Central memory CD8-positive, alpha-beta T cell (primary cell): ENCODE measurements at regions not wholly inside any gene's neighbourhood (a gene's known extent, or its start where the extent isn't known, plus 50 kb on each side); places are given as distances from the start of the nearest gene placed in this dataset.
"Not testable (repeated sequence)": the region's sequence is repeated elsewhere in the genome, so short reads cannot be mapped to it uniquely, and the experiment has no call there.

Source experiments
- ATAC-seq: fragments of 150-1000 bp; cut with Tn5 transposase; replicated peaks from 2 replicates; pipeline ENCODE4 v1.10.0; 2022; ENCODE audit warnings: mild to moderate bottlenecking, moderate FRiP score, moderate number of reproducible peaks; ENCODE audit not compliant: poor library complexity, severe bottlenecking; ENCODE audit errors: extremely low read depth
- DNase-seq, 2 donors: peaks; one replicate each; pipeline ENCODE4 v3.0.0; 2021; ENCODE audit warnings: low spot score in 2 of 2
- H3K27ac Mint-ChIP-seq: one replicate; pipeline ENCODE4 v1.8.0; 2022; ENCODE audit warnings: low read depth, mild to moderate bottlenecking, moderate library complexity, mixed read lengths
- H3K27me3 Mint-ChIP-seq: one replicate; pipeline ENCODE4 v1.8.0; 2022; ENCODE audit warnings: mixed read lengths
- H3K36me3 Mint-ChIP-seq: one replicate; pipeline ENCODE4 v1.8.0; 2022; ENCODE audit warnings: mild to moderate bottlenecking, moderate library complexity, mixed read lengths; ENCODE audit not compliant: insufficient read depth
- H3K4me1 Mint-ChIP-seq: one replicate; pipeline ENCODE4 v1.8.0; 2022; ENCODE audit warnings: mixed read lengths
- H3K4me3 Mint-ChIP-seq: one replicate; pipeline ENCODE4 v1.8.0; 2022; ENCODE audit warnings: mild to moderate bottlenecking, moderate library complexity, mixed read lengths
- H3K9me3 Mint-ChIP-seq: one replicate; pipeline ENCODE4 v1.8.0; 2022; ENCODE audit warnings: mixed read lengths

DNA sequence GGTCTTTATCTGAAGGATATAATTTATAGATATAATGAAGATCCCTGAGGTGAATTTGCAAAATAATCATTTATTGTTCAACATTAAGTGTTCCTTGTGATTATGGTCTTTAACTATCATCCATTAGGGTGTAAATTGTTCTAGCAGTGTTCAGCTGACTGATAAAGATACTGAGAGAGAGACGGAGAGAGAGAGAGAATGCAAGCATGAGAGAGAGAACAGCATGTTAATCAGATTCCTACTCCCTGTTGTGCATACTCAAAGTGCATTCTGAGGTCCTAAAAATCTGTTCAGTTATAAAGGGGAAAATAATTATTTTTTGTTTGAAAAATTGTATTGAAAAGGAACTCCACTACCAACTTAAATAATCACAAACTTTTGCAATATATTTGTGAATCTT is 271.0 kb upstream of the CBLB start:
- peak overlapping the region; percentile 33 for H3K27ac Mint-ChIP-seq
- H3K36me3 Mint-ChIP-seq, result no peaks in the 10 kb centered on the region
- DNase-seq (no peak), ATAC-seq (no peak)
- H3K27me3 Mint-ChIP-seq, result no peaks in the 10 kb centered on the region
- H3K4me1 Mint-ChIP-seq, result peaks cover 7% of the 10 kb centered on the region
- H3K4me3 Mint-ChIP-seq, result no peak overlapping the region
- no peaks in the 10 kb centered on the region for H3K9me3 Mint-ChIP-seq

DNA sequence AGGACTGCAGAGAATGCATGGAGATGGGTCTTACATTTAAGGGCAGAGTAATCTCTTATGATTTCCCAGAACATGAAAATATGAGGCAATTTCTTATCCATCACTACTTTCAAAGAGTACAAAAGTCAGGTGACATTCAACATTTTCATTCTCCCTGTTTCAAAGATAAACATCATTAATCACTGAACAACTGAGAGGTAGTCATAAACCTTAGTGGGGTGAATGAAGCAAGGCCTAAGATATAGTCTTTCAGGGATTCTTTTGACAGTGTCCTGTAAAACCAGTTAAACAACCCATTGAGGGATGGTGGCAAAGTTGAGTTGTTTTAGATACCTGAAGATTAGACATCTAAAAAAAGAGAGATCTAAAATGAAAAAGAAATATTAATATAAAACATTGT is 271.6 kb upstream of the CBLB start:
- Mint-ChIP-seq H3K4me3 (no peak overlapping the region), H3K4me1 (peaks cover 7% of the 10 kb centered on the region), H3K36me3 (no peaks in the 10 kb centered on the region), H3K9me3 (no peaks in the 10 kb centered on the region), H3K27ac (no peak overlapping the region), H3K27me3 (no peaks in the 10 kb centered on the region)
- DNase-seq, result no peak
- ATAC-seq, result no peak

DNA sequence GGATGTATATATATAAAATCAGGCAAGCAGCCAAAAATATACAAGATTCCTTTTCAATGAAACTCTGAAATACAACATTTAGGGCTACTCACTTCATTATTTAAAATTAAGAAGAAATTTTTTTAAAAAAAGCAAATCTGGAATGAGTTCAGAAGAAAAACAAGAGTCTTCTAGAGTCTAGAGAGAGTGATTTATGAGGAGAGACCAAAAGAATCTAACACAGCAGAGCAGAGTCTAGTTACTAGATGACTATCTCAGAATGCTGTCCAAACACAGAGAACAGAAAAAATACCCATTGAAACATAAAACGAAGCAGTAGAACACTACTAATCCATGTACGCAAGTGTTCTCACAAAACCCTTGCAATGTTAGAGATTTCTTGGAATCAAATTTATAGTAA is 275.2 kb upstream of the CBLB start:
- no peaks in the 10 kb centered on the region for H3K36me3 Mint-ChIP-seq
- H3K4me1 Mint-ChIP-seq, result peaks cover 7% of the 10 kb centered on the region
- ATAC-seq (no peak), DNase-seq (no peak)
- H3K27me3 Mint-ChIP-seq, result no peaks in the 10 kb centered on the region
- no peak overlapping the region for H3K4me3 Mint-ChIP-seq
- no peak overlapping the region for H3K27ac Mint-ChIP-seq
- peaks cover 7% of the 10 kb centered on the region for H3K9me3 Mint-ChIP-seq

DNA sequence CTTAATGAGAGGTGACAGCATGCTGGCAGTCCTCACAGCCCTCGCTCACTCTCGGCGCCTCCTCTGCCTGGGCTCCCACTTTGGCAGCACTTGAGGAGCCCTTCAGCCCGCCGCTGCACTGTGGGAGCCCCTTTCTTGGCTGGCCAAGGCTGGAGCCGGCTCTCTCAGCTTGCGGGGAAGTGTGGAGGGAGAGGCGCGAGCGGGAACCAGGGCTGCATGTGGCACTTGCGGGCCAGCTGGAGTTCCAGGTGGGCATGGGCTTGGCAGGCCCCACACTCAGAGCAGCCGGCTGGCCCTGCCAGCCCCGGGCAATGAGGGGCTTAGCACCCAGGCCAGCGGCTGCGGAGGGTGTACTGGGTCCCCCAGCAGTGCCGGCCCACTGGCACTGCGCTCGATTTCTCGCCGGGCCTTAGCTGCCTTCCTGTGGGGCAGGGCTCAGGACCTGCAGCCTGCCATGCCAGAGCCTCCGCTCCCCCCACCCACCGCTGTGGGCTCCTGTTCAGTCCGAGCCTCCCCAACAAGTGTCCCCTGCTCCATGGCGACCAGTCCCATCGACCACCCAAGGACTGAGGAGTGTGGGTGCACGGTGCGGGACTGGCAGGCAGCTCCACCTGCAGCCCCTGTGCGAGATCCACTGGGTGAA is 279.7 kb upstream of the CBLB start:
- DNase-seq, H3K36me3 Mint-ChIP-seq, H3K27ac Mint-ChIP-seq, H3K9me3 Mint-ChIP-seq, H3K4me1 Mint-ChIP-seq, ATAC-seq, H3K4me3 Mint-ChIP-seq, H3K27me3 Mint-ChIP-seq: not testable (repeated sequence)

DNA sequence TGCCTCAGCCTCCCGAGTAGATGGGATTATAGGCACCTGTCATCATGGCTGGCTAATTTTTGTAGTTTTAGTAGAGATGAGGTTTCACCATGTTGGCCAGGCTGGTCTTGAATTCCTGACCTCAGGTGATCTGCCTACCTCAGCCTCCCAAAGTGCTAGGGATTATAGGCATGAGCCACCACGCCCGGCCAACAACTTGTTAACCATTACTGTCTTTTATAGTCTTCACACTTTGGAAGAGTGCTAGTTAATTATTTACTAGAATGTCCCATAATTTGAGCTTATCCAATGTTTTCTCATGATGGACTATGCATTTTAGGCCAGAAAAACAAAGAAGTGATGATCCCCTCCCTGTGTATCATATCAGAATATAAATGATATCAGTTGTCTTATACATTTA is 288.6 kb upstream of the CBLB start:
- DNase-seq (no peak), ATAC-seq (no peak)
- Mint-ChIP-seq H3K9me3 (no peaks in the 10 kb centered on the region), H3K4me1 (no peaks in the 10 kb centered on the region), H3K36me3 (no peaks in the 10 kb centered on the region), H3K27me3 (no peaks in the 10 kb centered on the region), H3K27ac (no peak overlapping the region), H3K4me3 (no peak overlapping the region)

DNA sequence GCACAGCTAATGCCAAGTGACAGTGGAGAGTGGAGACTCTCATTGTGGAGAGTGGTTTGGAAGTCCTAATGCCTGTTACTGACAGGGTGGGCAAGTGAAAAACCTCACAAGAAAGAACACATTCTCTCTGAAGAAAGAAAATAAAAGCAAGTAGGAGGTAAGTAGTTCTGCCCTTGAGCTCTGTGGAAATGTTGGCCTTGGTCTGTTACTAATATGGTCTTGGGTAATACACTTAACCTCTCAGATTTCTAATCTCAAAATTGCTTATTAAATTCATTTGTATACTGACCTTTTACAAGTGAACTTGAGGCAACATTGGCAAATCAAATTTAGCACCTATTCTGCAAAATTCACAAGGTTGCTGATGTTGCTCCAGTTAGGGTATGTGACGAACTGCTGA is 291.6 kb upstream of the CBLB start:
- no peaks in the 10 kb centered on the region for H3K36me3 Mint-ChIP-seq
- H3K4me1 Mint-ChIP-seq, result no peaks in the 10 kb centered on the region
- ATAC-seq (no peak), DNase-seq (no peak)
- H3K27ac Mint-ChIP-seq, result no peak overlapping the region
- no peak overlapping the region for H3K4me3 Mint-ChIP-seq
- H3K27me3 Mint-ChIP-seq, result no peaks in the 10 kb centered on the region
- H3K9me3 Mint-ChIP-seq, result peaks cover 6% of the 10 kb centered on the region

DNA sequence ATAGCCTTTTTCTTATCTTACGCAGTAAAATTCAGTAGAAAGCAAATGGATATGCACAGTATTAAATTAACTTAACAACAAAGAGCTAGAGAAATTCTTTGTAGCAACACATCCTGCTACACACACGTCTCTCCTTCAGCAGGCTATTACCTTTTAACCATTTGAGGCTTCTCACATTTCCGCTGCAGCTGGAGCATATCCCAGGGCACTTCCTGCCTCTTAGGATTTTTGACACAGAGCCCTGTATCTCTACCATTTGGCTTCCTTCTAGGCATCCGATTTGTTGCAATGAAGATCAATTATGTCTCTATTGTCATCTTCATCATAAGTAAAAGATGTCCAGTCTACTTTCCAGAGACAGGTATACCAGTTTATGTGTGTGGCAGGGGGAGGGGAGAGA is 292.4 kb upstream of the CBLB start:
- Mint-ChIP-seq H3K4me3 (no peak overlapping the region), H3K27me3 (no peaks in the 10 kb centered on the region), H3K4me1 (no peaks in the 10 kb centered on the region), H3K9me3 (peaks cover 6% of the 10 kb centered on the region), H3K27ac (no peak overlapping the region), H3K36me3 (no peaks in the 10 kb centered on the region)
- ATAC-seq (no peak), DNase-seq (no peak)

DNA sequence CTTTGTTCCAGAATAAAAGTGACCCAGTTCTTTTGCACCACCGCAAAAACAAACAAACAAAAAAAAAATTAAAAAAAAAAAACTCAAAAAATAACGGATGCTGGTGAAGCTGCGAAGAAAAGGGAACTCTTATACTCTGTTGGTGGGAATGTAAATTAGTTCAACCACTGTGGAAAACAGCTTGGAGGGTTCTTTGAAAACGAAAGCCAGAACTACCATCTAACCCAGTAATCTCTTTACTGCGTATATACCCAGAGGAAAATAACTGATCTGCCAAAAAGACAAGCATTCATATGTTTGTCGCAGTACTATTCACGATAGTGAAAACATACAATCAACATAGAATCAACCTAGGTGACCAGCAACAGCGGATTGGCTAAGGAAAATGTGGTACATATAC is 298.9 kb upstream of the CBLB start:
- Mint-ChIP-seq H3K36me3 (peaks cover 5% of the 10 kb centered on the region), H3K27me3 (no peaks in the 10 kb centered on the region), H3K27ac (no peak overlapping the region), H3K9me3 (peaks cover 6% of the 10 kb centered on the region), H3K4me1 (peaks cover 21% of the 10 kb centered on the region), H3K4me3 (no peak overlapping the region)
- ATAC-seq (no peak), DNase-seq (no peak)

DNA sequence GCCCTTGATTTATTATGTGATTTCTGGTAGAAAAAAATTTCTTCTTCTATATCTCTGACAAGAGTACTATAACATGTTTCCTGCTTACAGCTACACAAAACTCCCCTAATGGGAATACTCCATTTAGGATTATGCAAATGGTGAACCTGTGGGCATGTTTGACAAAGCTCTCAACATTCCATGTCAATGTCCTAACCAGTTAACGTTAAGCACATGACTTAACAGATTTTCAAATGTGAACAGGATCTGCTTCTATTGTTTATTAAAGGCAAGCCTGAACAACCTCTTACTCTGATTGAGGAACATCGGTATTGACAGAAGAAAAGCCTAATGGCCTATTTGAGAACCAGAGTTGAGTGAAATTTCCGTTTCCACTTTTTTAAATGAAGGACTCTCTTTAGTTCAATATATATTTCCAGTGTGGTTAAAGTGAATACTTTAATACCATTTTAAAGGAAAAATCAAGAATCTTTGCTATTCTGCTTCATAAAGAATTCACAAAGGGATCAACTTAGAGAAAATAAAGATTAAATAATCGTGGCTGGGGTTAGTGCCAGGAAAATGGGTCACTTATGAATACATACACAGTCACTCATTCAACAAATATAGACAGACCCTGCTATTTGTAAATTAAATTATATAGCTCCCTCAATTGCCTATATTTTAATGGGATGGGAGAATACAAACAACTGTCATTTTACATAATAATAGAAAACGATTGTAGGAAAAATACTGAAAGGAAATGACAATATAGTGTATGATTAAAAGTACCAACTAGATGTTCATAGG is 300.3 kb upstream of the CBLB start:
- H3K36me3 Mint-ChIP-seq, result peaks cover 5% of the 10 kb centered on the region
- H3K9me3 Mint-ChIP-seq, result no peaks in the 10 kb centered on the region
- H3K4me3 Mint-ChIP-seq, result no peak overlapping the region
- H3K27ac Mint-ChIP-seq, result no peak overlapping the region
- peaks cover 28% of the 10 kb centered on the region for H3K4me1 Mint-ChIP-seq
- no peak for DNase-seq
- no peak for ATAC-seq
- H3K27me3 Mint-ChIP-seq, result no peaks in the 10 kb centered on the region

DNA sequence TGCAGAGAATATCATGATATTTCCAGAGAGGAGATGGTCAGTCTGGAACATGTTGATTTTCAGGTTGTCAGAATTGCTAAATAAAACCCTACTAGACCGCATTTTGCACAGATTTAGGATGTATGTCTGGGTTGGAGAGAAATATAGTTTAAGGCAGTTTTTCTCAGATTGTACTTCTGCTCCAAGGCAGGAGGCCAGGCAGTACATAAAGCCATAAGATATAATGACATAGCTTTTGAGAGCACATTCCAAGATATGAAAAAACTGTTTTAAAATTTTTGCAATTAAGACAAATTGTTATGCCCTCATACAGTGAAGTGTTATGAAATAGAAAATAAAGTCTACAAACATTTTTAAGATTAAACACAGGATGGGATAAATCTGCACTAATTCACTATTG is 301.8 kb upstream of the CBLB start:
- no peaks in the 10 kb centered on the region for H3K9me3 Mint-ChIP-seq
- DNase-seq (no peak), ATAC-seq (no peak)
- H3K4me1 Mint-ChIP-seq, result peaks cover 35% of the 10 kb centered on the region
- H3K27me3 Mint-ChIP-seq, result no peaks in the 10 kb centered on the region
- no peak overlapping the region for H3K27ac Mint-ChIP-seq
- no peak overlapping the region for H3K4me3 Mint-ChIP-seq
- peaks cover 5% of the 10 kb centered on the region for H3K36me3 Mint-ChIP-seq

DNA sequence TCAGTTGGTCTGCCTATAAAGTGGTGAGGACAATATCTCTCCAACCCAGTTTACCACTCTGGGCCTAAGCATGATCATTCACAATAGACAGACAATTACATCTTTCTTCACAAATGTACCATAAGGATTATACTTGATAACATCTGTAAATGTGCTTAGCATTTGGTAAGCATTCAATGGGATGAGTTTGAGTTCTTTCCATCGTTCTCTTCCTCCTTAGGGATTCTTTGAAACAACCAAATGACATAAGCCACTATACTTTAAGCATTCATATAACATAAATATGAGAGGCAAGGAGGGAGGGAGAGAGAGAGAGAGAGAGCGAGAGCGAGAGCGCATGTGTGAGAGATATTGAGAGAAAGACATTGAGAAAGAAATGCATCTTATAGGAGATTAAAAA is 303.3 kb upstream of the CBLB start:
- H3K9me3 Mint-ChIP-seq, result no peaks in the 10 kb centered on the region
- H3K27me3 Mint-ChIP-seq, result no peaks in the 10 kb centered on the region
- DNase-seq (no peak), ATAC-seq (no peak)
- H3K4me1 Mint-ChIP-seq, result peaks cover 47% of the 10 kb centered on the region
- peak overlapping the region; percentile 72 for H3K27ac Mint-ChIP-seq
- peaks cover 5% of the 10 kb centered on the region for H3K36me3 Mint-ChIP-seq
- peak overlapping the region; percentile 35 for H3K4me3 Mint-ChIP-seq

DNA sequence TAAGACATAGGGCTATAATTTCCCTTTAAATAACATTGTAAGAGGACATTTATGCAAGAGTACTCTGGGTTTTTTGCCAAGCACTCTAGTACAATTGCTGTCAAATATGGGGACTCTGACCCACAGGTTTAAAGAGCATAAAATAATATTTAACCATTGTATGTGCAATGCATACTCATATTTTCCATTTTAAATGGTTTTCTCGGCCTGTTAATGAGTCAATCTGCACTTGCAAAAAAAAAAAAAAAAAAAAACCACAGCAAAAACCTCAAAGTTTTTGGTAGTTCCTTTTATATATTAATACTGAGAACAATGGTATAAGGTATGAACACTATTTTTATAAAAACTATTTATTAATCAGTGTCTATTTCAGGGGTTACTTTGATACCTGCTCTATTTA is 304.0 kb upstream of the CBLB start:
- no peaks in the 10 kb centered on the region for H3K27me3 Mint-ChIP-seq
- no peak for DNase-seq
- peaks cover 49% of the 10 kb centered on the region for H3K4me1 Mint-ChIP-seq
- H3K27ac Mint-ChIP-seq, result peak overlapping the region; percentile 72
- peak overlapping the region; percentile 35 for H3K4me3 Mint-ChIP-seq
- ATAC-seq, result no peak
- peaks cover 5% of the 10 kb centered on the region for H3K36me3 Mint-ChIP-seq
- no peaks in the 10 kb centered on the region for H3K9me3 Mint-ChIP-seq

DNA sequence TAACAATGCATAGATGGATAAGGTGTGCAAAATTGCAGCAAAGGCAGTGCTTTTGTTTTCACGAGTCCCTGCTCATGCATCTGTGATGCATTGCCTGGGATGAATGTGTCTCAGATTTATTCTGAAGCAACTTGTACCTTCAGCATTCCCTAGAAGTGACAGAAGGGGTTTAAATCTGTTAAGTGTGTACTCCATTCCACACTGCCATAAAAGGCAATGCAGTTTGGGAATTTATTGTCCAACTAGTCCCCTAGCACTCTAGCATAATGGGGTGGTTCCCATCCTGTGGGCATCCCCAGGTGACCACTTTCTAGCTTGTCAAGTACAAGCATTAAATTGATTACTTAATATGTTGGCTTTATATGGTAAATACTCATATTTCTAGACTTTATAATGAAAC is 306.5 kb upstream of the CBLB start:
- Mint-ChIP-seq H3K4me1 (peaks cover 54% of the 10 kb centered on the region), H3K27me3 (no peaks in the 10 kb centered on the region), H3K27ac (no peak overlapping the region), H3K9me3 (no peaks in the 10 kb centered on the region), H3K36me3 (peaks cover 3% of the 10 kb centered on the region), H3K4me3 (no peak overlapping the region)
- DNase-seq (no peak), ATAC-seq (no peak)
